T-helper 17 cell (primary cell): ENCODE measurements at regions not wholly inside any gene's neighbourhood (a gene's known extent, or its start where the extent isn't known, plus 50 kb on each side); places are given as distances from the start of the nearest gene placed in this dataset.

Experiments used
- ATAC-seq: fragments of 150-1000 bp; cut with Tn5 transposase; 2 replicates; pipeline ENCODE4 v1.10.0; 2021; ENCODE audit warnings: mild to moderate bottlenecking, moderate library complexity
- DNase-seq, 3 donors: peaks; one replicate each; pipeline versions ENCODE4 v3.0.0 to v3.0.0-alpha.2; 2020 to 2021
- H3K9me3 ChIP-seq: one replicate; pipeline ENCODE4 v1.7.0; 2013; ENCODE audit warnings: low read length, mild to moderate bottlenecking; ENCODE audit not compliant: control insufficient read depth, poor library complexity, severe bottlenecking
- H3K27ac Mint-ChIP-seq: one replicate; pipeline ENCODE4 v1.8.0; 2022; ENCODE audit warnings: mild to moderate bottlenecking, moderate library complexity, mixed read lengths
- H3K27me3 Mint-ChIP-seq: one replicate; pipeline ENCODE4 v1.8.0; 2022; ENCODE audit warnings: mixed read lengths
- H3K36me3 Mint-ChIP-seq: one replicate; pipeline ENCODE4 v1.8.0; 2022; ENCODE audit warnings: low read depth, mixed read lengths
- H3K4me1 Mint-ChIP-seq: one replicate; pipeline ENCODE4 v1.8.0; 2022; ENCODE audit warnings: mild to moderate bottlenecking, mixed read lengths
- H3K4me3 Mint-ChIP-seq: one replicate; pipeline ENCODE4 v1.8.0; 2022; ENCODE audit warnings: mild to moderate bottlenecking, moderate library complexity, mixed read lengths

- H3K4me3 Mint-ChIP-seq = no peak overlapping the region
- H3K9me3 ChIP-seq = peaks cover 3% of the 10 kb centered on the region
- no peak overlapping the region for H3K27ac Mint-ChIP-seq
- H3K4me1 Mint-ChIP-seq = no peaks in the 10 kb centered on the region
- H3K27me3 Mint-ChIP-seq = no peaks in the 10 kb centered on the region
- DNase-seq (no peak), ATAC-seq (no peak)
- no peaks in the 10 kb centered on the region for H3K36me3 Mint-ChIP-seq
Observed at GRCh38 chr4:57442831-57443291, 332.7 kb upstream of the IGFBP7 start.

- H3K4me3 Mint-ChIP-seq = no peak overlapping the region
- ATAC-seq (no peak), DNase-seq (no peak)
- H3K4me1 Mint-ChIP-seq = no peaks in the 10 kb centered on the region
- H3K36me3 Mint-ChIP-seq = no peaks in the 10 kb centered on the region
- H3K27ac Mint-ChIP-seq = no peak overlapping the region
- peaks cover 3% of the 10 kb centered on the region for H3K9me3 ChIP-seq
- H3K27me3 Mint-ChIP-seq = no peaks in the 10 kb centered on the region
Observed at GRCh38 chr4:57442241-57442640, 332.1 kb upstream of the IGFBP7 start.

- no peaks in the 10 kb centered on the region for H3K4me1 Mint-ChIP-seq
- H3K36me3 Mint-ChIP-seq = no peaks in the 10 kb centered on the region
- no peak overlapping the region for H3K4me3 Mint-ChIP-seq
- H3K9me3 ChIP-seq = no peaks in the 10 kb centered on the region
- DNase-seq (no peak), ATAC-seq (no peak)
- no peaks in the 10 kb centered on the region for H3K27me3 Mint-ChIP-seq
- no peak overlapping the region for H3K27ac Mint-ChIP-seq
Observed at GRCh38 chr4:57437649-57438048, 327.5 kb upstream of the IGFBP7 start.

- no peaks in the 10 kb centered on the region for H3K9me3 ChIP-seq
- no peak for ATAC-seq
- no peak overlapping the region for H3K27ac Mint-ChIP-seq
- DNase-seq = no peak
- no peaks in the 10 kb centered on the region for H3K27me3 Mint-ChIP-seq
- H3K4me1 Mint-ChIP-seq = no peaks in the 10 kb centered on the region
- H3K36me3 Mint-ChIP-seq = no peaks in the 10 kb centered on the region
- H3K4me3 Mint-ChIP-seq = no peak overlapping the region
Observed at GRCh38 chr4:57435300-57435699, 325.1 kb upstream of the IGFBP7 start.

GRCh38 chr4:57430726-57431125 lies 320.5 kb upstream of the IGFBP7 start:
- no peaks in the 10 kb centered on the region for H3K4me1 Mint-ChIP-seq
- H3K9me3 ChIP-seq = no peaks in the 10 kb centered on the region
- no peaks in the 10 kb centered on the region for H3K36me3 Mint-ChIP-seq
- no peak overlapping the region for H3K4me3 Mint-ChIP-seq
- DNase-seq = no peak
- ATAC-seq = no peak
- H3K27me3 Mint-ChIP-seq = no peaks in the 10 kb centered on the region
- no peak overlapping the region for H3K27ac Mint-ChIP-seq

- no peaks in the 10 kb centered on the region for H3K27me3 Mint-ChIP-seq
- H3K4me1 Mint-ChIP-seq = no peaks in the 10 kb centered on the region
- no peak overlapping the region for H3K27ac Mint-ChIP-seq
- DNase-seq (no peak), ATAC-seq (no peak)
- no peak overlapping the region for H3K4me3 Mint-ChIP-seq
- H3K36me3 Mint-ChIP-seq = no peaks in the 10 kb centered on the region
- no peaks in the 10 kb centered on the region for H3K9me3 ChIP-seq
Observed at GRCh38 chr4:57426779-57427395, 316.7 kb upstream of the IGFBP7 start.

- no peak overlapping the region for H3K27ac Mint-ChIP-seq
- DNase-seq = no peak
Observed at GRCh38 chr4:57425610-57426009, 315.4 kb upstream of the IGFBP7 start.

GRCh38 chr4:57424232-57424897 lies 314.2 kb upstream of the IGFBP7 start:
- Mint-ChIP-seq H3K36me3 (no peaks in the 10 kb centered on the region), H3K27me3 (no peaks in the 10 kb centered on the region), H3K27ac (no peak overlapping the region), H3K4me3 (no peak overlapping the region), H3K4me1 (no peaks in the 10 kb centered on the region)
- ATAC-seq = no peak
- H3K9me3 ChIP-seq = no peaks in the 10 kb centered on the region
- no peak for DNase-seq

More at GRCh38 chr4:57425610-57426009, 315.4 kb upstream of the IGFBP7 start:
- no peaks in the 10 kb centered on the region for H3K9me3 ChIP-seq
- ATAC-seq = no peak
- Mint-ChIP-seq H3K4me3 (no peak overlapping the region), H3K27me3 (no peaks in the 10 kb centered on the region), H3K4me1 (no peaks in the 10 kb centered on the region), H3K36me3 (no peaks in the 10 kb centered on the region)

- DNase-seq = no peak
Observed at GRCh38 chr4:57418133-57418532, 307.9 kb upstream of the IGFBP7 start.

GRCh38 chr4:57412259-57413054 lies 302.3 kb upstream of the IGFBP7 start:
- H3K36me3 Mint-ChIP-seq = no peaks in the 10 kb centered on the region
- H3K4me1 Mint-ChIP-seq = no peaks in the 10 kb centered on the region
- no peaks in the 10 kb centered on the region for H3K27me3 Mint-ChIP-seq

More at GRCh38 chr4:57418133-57418532, 307.9 kb upstream of the IGFBP7 start:
- Mint-ChIP-seq H3K27me3 (no peaks in the 10 kb centered on the region), H3K36me3 (no peaks in the 10 kb centered on the region), H3K27ac (no peak overlapping the region), H3K4me3 (no peak overlapping the region), H3K4me1 (no peaks in the 10 kb centered on the region)
- no peaks in the 10 kb centered on the region for H3K9me3 ChIP-seq
- ATAC-seq = no peak

GRCh38 chr4:57410331-57411052 lies 300.3 kb upstream of the IGFBP7 start:
- no peaks in the 10 kb centered on the region for H3K27me3 Mint-ChIP-seq
- no peaks in the 10 kb centered on the region for H3K9me3 ChIP-seq
- DNase-seq (no peak), ATAC-seq (no peak)
- no peak overlapping the region for H3K4me3 Mint-ChIP-seq
- H3K36me3 Mint-ChIP-seq = no peaks in the 10 kb centered on the region
- H3K27ac Mint-ChIP-seq = no peak overlapping the region
- H3K4me1 Mint-ChIP-seq = no peaks in the 10 kb centered on the region

More at GRCh38 chr4:57412259-57413054, 302.3 kb upstream of the IGFBP7 start:
- no peak for ATAC-seq
- Mint-ChIP-seq H3K4me3 (no peak overlapping the region), H3K27ac (no peak overlapping the region)
- DNase-seq = no peak
- H3K9me3 ChIP-seq = no peaks in the 10 kb centered on the region

- Mint-ChIP-seq H3K36me3 (no peaks in the 10 kb centered on the region), H3K27ac (no peak overlapping the region), H3K4me3 (no peak overlapping the region), H3K27me3 (no peaks in the 10 kb centered on the region), H3K4me1 (no peaks in the 10 kb centered on the region)
- DNase-seq = no peak
- ATAC-seq = no peak
- no peaks in the 10 kb centered on the region for H3K9me3 ChIP-seq
Observed at GRCh38 chr4:57405359-57405758, 295.2 kb upstream of the IGFBP7 start.

GRCh38 chr4:57404483-57404882 lies 294.3 kb upstream of the IGFBP7 start:
- Mint-ChIP-seq H3K36me3 (no peaks in the 10 kb centered on the region), H3K27me3 (no peaks in the 10 kb centered on the region), H3K4me3 (no peak overlapping the region), H3K4me1 (no peaks in the 10 kb centered on the region), H3K27ac (no peak overlapping the region)
- no peak for DNase-seq
- ATAC-seq = no peak
- H3K9me3 ChIP-seq = no peaks in the 10 kb centered on the region
